GM18499 (cell line): ENCODE measurements at regions not wholly inside any gene's neighbourhood (a gene's known extent, or its start where the extent isn't known, plus 50 kb on each side); places are given as distances from the start of the nearest gene placed in this dataset.
"Not testable (repeated sequence)": the region's sequence is repeated elsewhere in the genome, so short reads cannot be mapped to it uniquely, and the experiment has no call there.

Experiments used
- ATAC-seq: cut with Tn5 transposase; IDR thresholded peaks from one replicate; pipeline ENCODE4 v1.9.1; 2021; ENCODE audit warnings: moderate number of reproducible peaks; ENCODE audit not compliant: insufficient read depth, unreplicated experiment

DNA sequence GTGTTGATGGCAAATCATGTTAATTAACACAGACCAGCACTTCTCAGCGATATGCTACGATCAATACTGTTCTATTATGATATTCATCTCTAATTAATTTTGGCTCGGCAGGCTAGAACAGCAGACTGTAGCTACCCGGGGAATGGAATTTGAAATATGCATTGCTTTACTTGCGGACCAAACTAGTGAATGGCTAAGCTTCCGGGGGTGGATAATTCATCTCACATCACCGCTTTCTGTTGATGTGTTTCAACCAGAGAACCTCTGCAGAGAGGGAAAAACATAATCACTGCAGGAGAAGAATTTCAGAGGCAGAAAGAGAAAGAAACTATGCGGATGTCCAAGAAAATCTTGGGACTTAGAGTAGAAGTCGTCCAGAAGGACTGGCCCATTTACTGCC, 490.9 kb downstream of the STK39 start:
- ATAC-seq, result no peak

- ATAC-seq, result no peak
These were observed 494.3 kb downstream of the STK39 start for GRCh38 chr2:167753142-167753541.

- no peak for ATAC-seq
These were observed 494.7 kb downstream of the STK39 start for GRCh38 chr2:167752734-167753133.

GRCh38 chr2:167750675-167751074, 496.7 kb downstream of the STK39 start:
- ATAC-seq, result no peak

DNA sequence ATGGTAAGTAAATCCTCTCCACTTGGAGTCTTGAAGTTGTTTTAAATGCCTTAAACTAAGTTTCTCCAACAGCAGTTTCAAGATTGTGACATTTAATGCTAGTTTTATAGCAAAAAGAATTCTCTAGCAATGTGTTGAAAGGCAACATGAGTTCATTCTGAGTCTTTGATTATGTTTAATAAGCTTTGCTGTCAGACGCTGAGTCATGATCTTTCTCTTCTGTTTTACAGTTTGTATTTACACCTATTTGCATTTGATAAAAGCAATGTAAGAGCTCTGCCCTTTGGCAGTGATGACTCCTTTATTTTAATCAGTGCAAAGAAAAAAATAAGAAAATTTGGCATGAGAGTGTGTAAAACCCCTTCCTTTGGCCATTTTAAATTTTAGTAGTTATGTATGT, 497.7 kb downstream of the STK39 start:
- no peak for ATAC-seq

GRCh38 chr2:167749016-167749415, 498.4 kb downstream of the STK39 start:
- no peak for ATAC-seq

DNA sequence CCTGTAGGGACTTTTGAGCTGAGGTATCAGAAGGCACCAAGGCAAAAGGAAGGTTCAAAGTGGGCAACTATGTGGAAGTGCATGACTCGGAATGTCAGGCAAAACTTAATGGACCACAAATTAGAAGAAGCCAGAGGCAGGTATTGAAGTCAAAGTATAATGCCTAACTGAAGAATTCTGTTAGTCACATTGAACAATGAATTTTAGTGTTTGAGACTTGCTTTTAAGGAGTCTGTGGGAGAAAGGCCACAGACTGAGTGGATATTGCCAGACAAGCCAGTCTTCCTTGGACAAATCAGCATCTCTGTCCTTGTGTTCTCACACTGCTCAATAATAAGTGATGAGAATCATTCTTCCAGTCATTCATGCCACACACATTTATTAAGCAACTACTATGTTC, 498.9 kb downstream of the STK39 start:
- no peak for ATAC-seq

GRCh38 chr2:167745667-167746066, 501.7 kb downstream of the STK39 start:
- no peak for ATAC-seq

DNA sequence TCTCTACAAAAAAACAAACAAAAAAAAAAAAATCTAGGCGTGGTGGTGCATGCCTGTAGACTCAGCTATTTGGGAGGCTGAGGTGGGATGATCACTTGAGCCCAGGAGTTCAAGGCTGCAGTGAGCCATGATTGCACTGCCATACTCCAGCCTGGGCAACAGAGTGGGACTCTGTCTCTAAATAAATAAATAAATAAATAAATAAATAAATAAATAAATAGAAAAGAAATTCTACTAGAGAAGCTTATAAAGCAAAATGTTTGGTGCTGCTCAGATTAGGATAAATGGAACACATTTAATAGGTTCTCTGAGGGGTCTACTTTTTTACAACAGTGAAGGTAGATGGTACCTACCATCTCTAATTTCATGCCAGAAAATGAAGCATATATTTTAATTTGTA, 507.5 kb downstream of the STK39 start:
- ATAC-seq, result not testable (repeated sequence)

GRCh38 chr2:167733747-167734146, 513.6 kb downstream of the STK39 start:
- no peak for ATAC-seq

DNA sequence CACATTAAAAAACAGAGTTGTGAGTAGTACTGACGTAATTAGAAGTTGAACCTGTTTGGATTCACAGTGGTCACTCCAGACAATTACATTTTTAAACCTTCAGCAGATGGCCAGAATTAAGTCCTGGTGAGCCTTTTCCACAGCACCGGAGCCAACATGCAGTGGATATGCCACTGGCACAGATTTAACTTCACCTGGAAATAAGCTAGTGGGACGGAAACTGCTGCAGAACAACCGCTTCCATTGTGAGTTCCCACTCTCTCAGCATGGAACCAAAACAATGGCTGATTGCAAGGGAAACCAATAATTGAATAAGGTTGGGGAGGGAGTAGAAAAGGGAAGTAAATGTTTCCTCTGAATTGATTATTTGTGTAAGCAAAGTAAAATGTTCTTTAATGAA, 515.1 kb downstream of the STK39 start:
- no peak for ATAC-seq

DNA sequence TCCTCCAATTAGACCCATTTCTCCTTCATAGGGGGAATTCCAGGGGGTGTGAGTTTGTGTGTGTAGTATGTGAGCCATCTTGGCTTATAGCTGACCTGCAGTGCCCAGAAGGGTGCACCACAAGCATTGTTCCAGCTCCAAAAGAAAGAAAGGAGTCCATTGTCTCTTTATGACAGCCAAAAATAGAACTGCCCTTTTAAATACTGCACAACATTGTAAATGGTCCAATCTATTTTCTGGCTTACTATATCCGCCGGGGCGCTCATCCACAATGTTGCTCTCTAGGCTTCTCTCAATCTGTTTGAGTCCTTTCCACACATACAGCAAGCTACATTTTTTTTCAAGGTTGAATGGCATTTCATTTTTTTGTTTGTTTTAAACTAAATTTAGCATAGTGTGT, 517.5 kb downstream of the STK39 start:
- ATAC-seq, result no peak

- no peak for ATAC-seq
These were observed 520.6 kb downstream of the STK39 start for GRCh38 chr2:167726788-167727187.

DNA sequence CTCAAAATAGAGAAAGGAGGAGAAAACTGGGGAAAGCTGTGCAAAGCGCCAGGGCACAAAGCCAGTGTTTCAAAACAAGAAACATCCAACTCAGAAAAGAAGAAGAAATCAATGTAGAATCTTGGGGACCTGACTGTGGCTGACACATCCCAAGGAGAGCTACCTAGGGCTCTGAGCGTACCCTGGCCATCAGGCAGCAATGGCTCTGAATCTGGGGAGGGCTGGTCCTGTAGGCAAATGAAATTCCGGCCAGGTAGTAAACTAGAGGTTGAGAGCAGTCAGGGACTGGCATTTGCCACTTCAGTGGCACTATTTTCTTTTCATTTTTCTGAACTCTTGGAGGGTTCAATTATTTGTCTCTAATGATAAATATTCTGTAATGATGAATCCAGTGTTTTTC, 525.8 kb downstream of the STK39 start:
- ATAC-seq, result no peak

DNA sequence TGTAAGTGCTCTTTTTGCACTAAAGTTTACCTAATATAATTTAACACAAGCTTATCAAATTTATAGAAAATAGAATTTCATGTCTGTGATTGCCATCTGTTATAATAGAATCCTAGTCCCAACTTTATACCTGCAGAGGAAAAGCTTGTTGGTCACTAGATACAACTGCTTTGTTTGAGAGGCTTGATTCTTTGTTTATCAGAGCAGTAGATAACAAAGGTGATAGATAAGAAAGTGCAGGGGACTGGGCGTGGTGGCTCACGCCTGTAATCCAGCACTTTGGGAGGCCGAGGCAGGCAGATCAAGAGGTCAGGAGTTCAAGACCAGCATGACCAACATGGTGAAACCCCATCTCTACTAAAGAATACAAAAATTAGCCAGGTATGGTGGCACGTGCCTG, 528.0 kb downstream of the STK39 start:
- ATAC-seq, result no peak

DNA sequence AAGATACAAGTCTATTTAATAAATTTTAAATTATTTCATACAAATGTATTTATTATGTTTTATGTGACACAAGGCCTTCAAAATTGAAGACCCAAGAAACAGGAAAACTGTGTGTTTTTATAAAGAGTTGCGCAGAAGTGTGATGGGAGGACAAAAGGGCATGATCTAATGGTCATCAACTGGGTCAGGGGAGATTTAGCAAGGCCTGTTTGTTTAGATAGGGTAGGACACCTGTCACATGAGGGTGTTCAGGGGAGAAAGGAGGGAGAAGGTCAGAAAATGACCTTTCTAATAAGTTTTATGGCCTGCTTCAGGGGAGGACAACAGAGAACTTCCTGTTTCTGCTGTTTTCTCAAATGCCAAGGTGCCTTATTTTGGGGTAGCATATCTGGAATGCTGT, 528.8 kb downstream of the STK39 start:
- ATAC-seq, result no peak

DNA sequence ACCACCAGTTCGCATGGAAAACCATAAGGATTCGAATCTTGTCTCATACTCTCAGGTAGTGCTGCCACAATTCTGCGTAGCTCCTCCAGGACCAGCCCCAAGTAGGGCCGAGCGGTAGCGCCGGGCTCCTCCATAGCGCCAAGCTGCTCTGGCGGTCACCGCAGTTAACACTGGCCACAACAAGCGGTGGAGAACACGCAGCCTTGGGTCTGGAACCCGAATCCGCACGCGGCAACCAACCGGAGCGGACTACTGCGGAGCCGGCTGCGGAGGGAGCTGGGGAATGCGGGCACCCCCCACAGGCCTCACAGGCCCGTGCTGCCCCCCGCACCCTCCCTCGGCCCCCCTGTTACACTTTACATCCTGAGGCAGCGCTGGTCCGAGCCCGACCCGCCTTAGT, 531.5 kb downstream of the STK39 start:
- no peak for ATAC-seq

- not testable (repeated sequence) for ATAC-seq
These were observed 531.9 kb downstream of the STK39 start for GRCh38 chr2:167715498-167715897.

DNA sequence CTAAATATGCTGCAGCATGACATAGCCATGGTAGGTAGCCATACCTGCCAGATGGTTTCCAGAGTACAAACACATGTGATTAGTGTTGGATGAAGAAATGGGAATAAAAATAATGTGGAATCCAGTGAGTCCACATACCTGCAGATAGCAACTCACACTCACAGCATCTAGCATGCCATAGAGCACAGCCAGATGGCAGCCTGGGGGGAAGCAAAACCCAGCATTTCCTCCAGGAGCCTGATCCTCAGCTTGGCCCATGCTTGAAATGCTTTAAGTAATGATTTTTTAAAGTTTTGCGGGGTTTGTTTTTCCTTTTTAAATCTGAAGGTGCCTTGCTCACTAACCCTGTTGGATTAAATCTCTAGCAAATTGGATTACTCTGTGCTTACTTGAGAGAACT, 535.1 kb downstream of the STK39 start:
- no peak for ATAC-seq

GRCh38 chr2:167708998-167709397, 538.4 kb downstream of the STK39 start:
- no peak for ATAC-seq

GRCh38 chr2:167706800-167707199, 540.6 kb downstream of the STK39 start:
- ATAC-seq, result no peak

- no peak for ATAC-seq
These were observed 544.0 kb downstream of the STK39 start for GRCh38 chr2:167703441-167703840.

GRCh38 chr2:167702227-167702626, 545.2 kb downstream of the STK39 start:
- ATAC-seq, result no peak
